GM10266 (cell line): ENCODE measurements at regions not wholly inside any gene's neighbourhood (a gene's known extent, or its start where the extent isn't known, plus 50 kb on each side); places are given as distances from the start of the nearest gene placed in this dataset.

ENCODE experiments used
- DNase-seq: peaks from one replicate; pipeline ENCODE4 v3.0.0; 2012; ENCODE audit errors: extremely low spot score
- CTCF ChIP-seq: IDR thresholded peaks from 2 replicates; pipeline ENCODE4 v1.5.1; 2012; ENCODE audit warnings: mild to moderate bottlenecking, low read depth; ENCODE audit not compliant: control insufficient read depth, insufficient read depth; ENCODE audit errors: missing control alignments

GRCh38 chr2:8162552-8162951, 519.3 kb upstream of the ID2 start:
- TF ChIP-seq CTCF = no peak
- no peak for DNase-seq

GRCh38 chr2:8165550-8165949, 516.3 kb upstream of the ID2 start:
- TF ChIP-seq CTCF = no peak

GRCh38 chr2:8168022-8168717, 513.7 kb upstream of the ID2 start:
- no peak for DNase-seq
- TF ChIP-seq CTCF = no peak

More at GRCh38 chr2:8165550-8165949, 516.3 kb upstream of the ID2 start:
- DNase-seq = no peak

GRCh38 chr2:8168876-8169424, 512.9 kb upstream of the ID2 start:
- TF ChIP-seq CTCF = no peak

GRCh38 chr2:8169443-8169842, 512.4 kb upstream of the ID2 start:
- DNase-seq = no peak
- TF ChIP-seq CTCF = no peak

More at GRCh38 chr2:8168876-8169424, 512.9 kb upstream of the ID2 start:
- DNase-seq = no peak

GRCh38 chr2:8170552-8171327, 511.1 kb upstream of the ID2 start:
- TF ChIP-seq CTCF = no peak
- no peak for DNase-seq

- TF ChIP-seq CTCF = no peak
- DNase-seq = no peak
Measured at GRCh38 chr2:8171608-8172007, 510.2 kb upstream of the ID2 start.
